ENCODE measurements at regions not wholly inside any gene's neighbourhood (a gene's known extent, or its start where the extent isn't known, plus 50 kb on each side); places are given as distances from the start of the nearest gene placed in this dataset.

GRCh38 chr18:1983746-1984515 is 587.4 kb downstream of the METTL4 start:
- no peak for ATAC-seq

- no peak for ATAC-seq
Observed at GRCh38 chr18:1993866-1994265, 577.4 kb downstream of the METTL4 start.

- ATAC-seq, result no peak
Observed at GRCh38 chr18:1994471-1994870, 576.8 kb downstream of the METTL4 start.

- no peak for ATAC-seq
Observed at GRCh38 chr18:1995041-1995612, 576.2 kb downstream of the METTL4 start.

GRCh38 chr18:1998121-1998520 is 573.2 kb downstream of the METTL4 start:
- ATAC-seq, result no peak

GRCh38 chr18:1999387-1999786 is 571.9 kb downstream of the METTL4 start:
- ATAC-seq, result no peak

GRCh38 chr18:2002151-2002550 is 569.2 kb downstream of the METTL4 start:
- ATAC-seq, result no peak

GRCh38 chr18:2002604-2003003 is 568.7 kb downstream of the METTL4 start:
- ATAC-seq, result no peak

GRCh38 chr18:2009942-2010697 is 561.2 kb downstream of the METTL4 start:
- no peak for ATAC-seq

GRCh38 chr18:2027016-2027415 is 544.3 kb downstream of the METTL4 start:
- no peak for ATAC-seq

- ATAC-seq, result no peak
Observed at GRCh38 chr18:2027756-2028155, 543.5 kb downstream of the METTL4 start.

- no peak for ATAC-seq
Observed at GRCh38 chr18:2028986-2029385, 542.3 kb downstream of the METTL4 start.

GRCh38 chr18:2030647-2031046 is 540.7 kb downstream of the METTL4 start:
- no peak for ATAC-seq

- no peak for ATAC-seq
Observed at GRCh38 chr18:2032036-2032435, 539.3 kb downstream of the METTL4 start.

- ATAC-seq, result no peak
Observed at GRCh38 chr18:2035056-2035455, 536.2 kb downstream of the METTL4 start.

GRCh38 chr18:2036086-2036485 is 535.2 kb downstream of the METTL4 start:
- ATAC-seq, result peak; percentile 51

GRCh38 chr18:2040279-2040678 is 531.0 kb downstream of the METTL4 start:
- no peak for ATAC-seq

GRCh38 chr18:2049986-2050385 is 521.3 kb downstream of the METTL4 start:
- no peak for ATAC-seq

- ATAC-seq, result peak; percentile 92
Observed at GRCh38 chr18:2050702-2051201, 520.6 kb downstream of the METTL4 start.

GRCh38 chr18:2053490-2054089 is 517.7 kb downstream of the METTL4 start:
- no peak for ATAC-seq

- ATAC-seq, result no peak
Observed at GRCh38 chr18:2059336-2059735, 512.0 kb downstream of the METTL4 start.

- ATAC-seq, result no peak
Observed at GRCh38 chr18:2060086-2060485, 511.2 kb downstream of the METTL4 start.

- no peak for ATAC-seq
Observed at GRCh38 chr18:2070631-2071030, 500.7 kb downstream of the METTL4 start.

Measured in esophagus mucosa (tissue), 1 donor.